Sigmoid colon (tissue), 4 donors: ENCODE measurements at regions not wholly inside any gene's neighbourhood (a gene's known extent, or its start where the extent isn't known, plus 50 kb on each side); places are given as distances from the start of the nearest gene placed in this dataset.

ENCODE experiments used
- EP300 ChIP-seq, 4 donors: sonication (generic); formaldehyde crosslinking; IDR thresholded peaks; one replicate each; pipeline ENCODE4 v1.6.1; 2017; ENCODE audit warnings: antibody characterized with exemption in 4 of 4
- POLR2A ChIP-seq, 2 donors: fragments of 450-650 bp; IDR thresholded peaks; one replicate each; pipeline ENCODE4 v1.6.1; 2016; ENCODE audit warnings: antibody characterized with exemption in 2 of 2, mild to moderate bottlenecking in 2 of 2, moderate library complexity in 2 of 2
- POLR2AphosphoS5 ChIP-seq, 4 donors: sonication (generic); formaldehyde crosslinking; IDR thresholded peaks; one replicate each; pipeline ENCODE4 v1.6.1; 2017; ENCODE audit warnings: antibody characterized with exemption in 4 of 4
- TF ChIP-seq, protein P1 (sequence below), 4 experiments: fragments of 450-650 bp in 3 of 4; fragments of 200-600 bp in 1 of 4; IDR thresholded peaks; one replicate each; pipeline ENCODE4 v1.5.1; 2016 to 2019; ENCODE audit warnings: antibody characterized with exemption in 4 of 4, mild to moderate bottlenecking in 3 of 4, moderate library complexity in 2 of 4

DNA sequence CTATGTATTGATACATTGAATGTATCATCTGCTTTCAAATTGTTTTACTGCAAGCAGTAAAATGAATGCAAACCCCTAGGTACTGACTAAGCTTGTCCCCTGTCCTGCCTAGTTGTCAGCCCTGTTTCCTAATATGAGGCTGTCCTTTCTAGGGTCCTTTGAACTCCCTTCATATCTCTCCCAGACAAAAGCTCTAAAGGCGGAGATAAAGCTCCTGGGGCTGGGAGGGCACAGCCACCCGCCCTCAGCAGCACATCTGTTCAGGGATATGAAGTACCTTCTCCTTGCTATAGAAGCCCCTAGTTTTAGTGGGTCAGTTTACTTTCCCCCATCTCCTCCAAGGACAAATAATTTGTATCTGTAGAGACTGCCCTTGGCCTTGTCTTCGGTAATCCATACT, 93.1 kb upstream of the ETS2 start:
- TF ChIP-seq, protein P1, sequence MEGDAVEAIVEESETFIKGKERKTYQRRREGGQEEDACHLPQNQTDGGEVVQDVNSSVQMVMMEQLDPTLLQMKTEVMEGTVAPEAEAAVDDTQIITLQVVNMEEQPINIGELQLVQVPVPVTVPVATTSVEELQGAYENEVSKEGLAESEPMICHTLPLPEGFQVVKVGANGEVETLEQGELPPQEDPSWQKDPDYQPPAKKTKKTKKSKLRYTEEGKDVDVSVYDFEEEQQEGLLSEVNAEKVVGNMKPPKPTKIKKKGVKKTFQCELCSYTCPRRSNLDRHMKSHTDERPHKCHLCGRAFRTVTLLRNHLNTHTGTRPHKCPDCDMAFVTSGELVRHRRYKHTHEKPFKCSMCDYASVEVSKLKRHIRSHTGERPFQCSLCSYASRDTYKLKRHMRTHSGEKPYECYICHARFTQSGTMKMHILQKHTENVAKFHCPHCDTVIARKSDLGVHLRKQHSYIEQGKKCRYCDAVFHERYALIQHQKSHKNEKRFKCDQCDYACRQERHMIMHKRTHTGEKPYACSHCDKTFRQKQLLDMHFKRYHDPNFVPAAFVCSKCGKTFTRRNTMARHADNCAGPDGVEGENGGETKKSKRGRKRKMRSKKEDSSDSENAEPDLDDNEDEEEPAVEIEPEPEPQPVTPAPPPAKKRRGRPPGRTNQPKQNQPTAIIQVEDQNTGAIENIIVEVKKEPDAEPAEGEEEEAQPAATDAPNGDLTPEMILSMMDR (IDR thresholded peaks at IDR 0.05) = no peak
- TF ChIP-seq POLR2AphosphoS5 (IDR thresholded peaks at IDR 0.05) = no peak
- TF ChIP-seq POLR2A (IDR thresholded peaks at IDR 0.05) = no peak
- TF ChIP-seq EP300 (IDR thresholded peaks at IDR 0.05) = no peak
